ENCODE measurements at regions not wholly inside any gene's neighbourhood (a gene's known extent, or its start where the extent isn't known, plus 50 kb on each side); places are given as distances from the start of the nearest gene placed in this dataset.

GRCh38 chr5:172588380-172588779 lies 52.7 kb upstream of the NEURL1B start:
- H3K4me3 ChIP-seq (ENCODE audit: low read length in 2 of 2): no peak overlapping the region
- no peaks in the 10 kb centered on the region for H3K4me1 ChIP-seq (ENCODE audit: control insufficient read depth in 2 of 2, insufficient read depth in 2 of 2, low read length in 2 of 2)
- WGBS: 97% methylated on average over 7 of the region's 7 CpGs
- no peak for DNase-seq (ENCODE audit: low read depth in 6 of 9, low spot score in 9 of 9)
- no peaks in the 10 kb centered on the region for H3K36me3 ChIP-seq (ENCODE audit: control insufficient read depth in 2 of 2, insufficient read depth in 2 of 2, low read length in 1 of 2)
- H3K27ac ChIP-seq (ENCODE audit: low read depth in 1 of 2, low read length in 1 of 2): no peak overlapping the region
- H3K27me3 ChIP-seq (ENCODE audit: control insufficient read depth in 2 of 2, insufficient read depth in 1 of 2, low read length in 1 of 2): peaks cover 0 to 17% of the 10 kb centered on the region in 2 donors
- H3K9me3 ChIP-seq (ENCODE audit: control insufficient read depth in 2 of 2, insufficient read depth in 1 of 2, low read length in 1 of 2): peaks cover 0 to 2% of the 10 kb centered on the region in 2 donors

GRCh38 chr5:172587061-172587405 lies 54.0 kb upstream of the NEURL1B start:
- Histone ChIP-seq H3K27ac (ENCODE audit: low read depth in 1 of 2, low read length in 1 of 2) (no peak overlapping the region), H3K9me3 (ENCODE audit: control insufficient read depth in 2 of 2, insufficient read depth in 1 of 2, low read length in 1 of 2) (peaks cover 0 to 2% of the 10 kb centered on the region in 2 donors), H3K36me3 (ENCODE audit: control insufficient read depth in 2 of 2, insufficient read depth in 2 of 2, low read length in 1 of 2) (no peaks in the 10 kb centered on the region), H3K4me1 (ENCODE audit: control insufficient read depth in 2 of 2, insufficient read depth in 2 of 2, low read length in 2 of 2) (no peaks in the 10 kb centered on the region), H3K27me3 (ENCODE audit: control insufficient read depth in 2 of 2, insufficient read depth in 1 of 2, low read length in 1 of 2) (peaks cover 0 to 17% of the 10 kb centered on the region in 2 donors), H3K4me3 (ENCODE audit: low read length in 2 of 2) (no peak overlapping the region)
- WGBS: 90% methylated on average over 8 of the region's 8 CpGs
- DNase-seq (ENCODE audit: low read depth in 6 of 9, low spot score in 9 of 9): no peak

- Histone ChIP-seq H3K27me3 (ENCODE audit: control insufficient read depth in 2 of 2, insufficient read depth in 1 of 2, low read length in 1 of 2) (peaks cover 0 to 17% of the 10 kb centered on the region in 2 donors), H3K36me3 (ENCODE audit: control insufficient read depth in 2 of 2, insufficient read depth in 2 of 2, low read length in 1 of 2) (no peaks in the 10 kb centered on the region), H3K4me3 (ENCODE audit: low read length in 2 of 2) (no peak overlapping the region), H3K9me3 (ENCODE audit: control insufficient read depth in 2 of 2, insufficient read depth in 1 of 2, low read length in 1 of 2) (peaks cover 0 to 2% of the 10 kb centered on the region in 2 donors), H3K27ac (ENCODE audit: low read depth in 1 of 2, low read length in 1 of 2) (no peak overlapping the region), H3K4me1 (ENCODE audit: control insufficient read depth in 2 of 2, insufficient read depth in 2 of 2, low read length in 2 of 2) (no peaks in the 10 kb centered on the region)
- WGBS: 86% methylated on average over 22 of the region's 22 CpGs
- DNase-seq (ENCODE audit: low read depth in 6 of 9, low spot score in 9 of 9): no peak
Observed at GRCh38 chr5:172586125-172587060, 54.7 kb upstream of the NEURL1B start.

GRCh38 chr5:172585114-172585513 lies 55.9 kb upstream of the NEURL1B start:
- Histone ChIP-seq H3K9me3 (ENCODE audit: control insufficient read depth in 2 of 2, insufficient read depth in 1 of 2, low read length in 1 of 2) (peaks cover 0 to 2% of the 10 kb centered on the region in 2 donors), H3K36me3 (ENCODE audit: control insufficient read depth in 2 of 2, insufficient read depth in 2 of 2, low read length in 1 of 2) (no peaks in the 10 kb centered on the region), H3K27me3 (ENCODE audit: control insufficient read depth in 2 of 2, insufficient read depth in 1 of 2, low read length in 1 of 2) (peaks cover 0 to 17% of the 10 kb centered on the region in 2 donors), H3K4me3 (ENCODE audit: low read length in 2 of 2) (no peak overlapping the region), H3K4me1 (ENCODE audit: control insufficient read depth in 2 of 2, insufficient read depth in 2 of 2, low read length in 2 of 2) (no peaks in the 10 kb centered on the region), H3K27ac (ENCODE audit: low read depth in 1 of 2, low read length in 1 of 2) (no peak overlapping the region)
- DNase-seq (ENCODE audit: low read depth in 6 of 9, low spot score in 9 of 9): no peak
- WGBS: 95% methylated on average over 5 of the region's 5 CpGs

- WGBS: 84% methylated on average over 8 of the region's 8 CpGs
- peaks cover 0 to 2% of the 10 kb centered on the region in 2 donors for H3K9me3 ChIP-seq (ENCODE audit: control insufficient read depth in 2 of 2, insufficient read depth in 1 of 2, low read length in 1 of 2)
- H3K27me3 ChIP-seq (ENCODE audit: control insufficient read depth in 2 of 2, insufficient read depth in 1 of 2, low read length in 1 of 2): peaks cover 0 to 17% of the 10 kb centered on the region in 2 donors
- no peaks in the 10 kb centered on the region for H3K36me3 ChIP-seq (ENCODE audit: control insufficient read depth in 2 of 2, insufficient read depth in 2 of 2, low read length in 1 of 2)
- H3K4me3 ChIP-seq (ENCODE audit: low read length in 2 of 2): no peak overlapping the region
- DNase-seq (ENCODE audit: low read depth in 6 of 9, low spot score in 9 of 9): no peak
- H3K27ac ChIP-seq (ENCODE audit: low read depth in 1 of 2, low read length in 1 of 2): no peak overlapping the region
- no peaks in the 10 kb centered on the region for H3K4me1 ChIP-seq (ENCODE audit: control insufficient read depth in 2 of 2, insufficient read depth in 2 of 2, low read length in 2 of 2)
Observed at GRCh38 chr5:172584638-172585037, 56.4 kb upstream of the NEURL1B start.

GRCh38 chr5:172583931-172584511 lies 57.0 kb upstream of the NEURL1B start:
- no peak for DNase-seq (ENCODE audit: low read depth in 6 of 9, low spot score in 9 of 9)

GRCh38 chr5:172582940-172583339 lies 58.1 kb upstream of the NEURL1B start:
- H3K4me1 ChIP-seq (ENCODE audit: control insufficient read depth in 2 of 2, insufficient read depth in 2 of 2, low read length in 2 of 2): no peaks in the 10 kb centered on the region
- WGBS: 93% methylated on average over 6 of the region's 6 CpGs
- H3K27me3 ChIP-seq (ENCODE audit: control insufficient read depth in 2 of 2, insufficient read depth in 1 of 2, low read length in 1 of 2): peaks cover 0 to 17% of the 10 kb centered on the region in 2 donors
- H3K4me3 ChIP-seq (ENCODE audit: low read length in 2 of 2): no peak overlapping the region
- DNase-seq (ENCODE audit: low read depth in 6 of 9, low spot score in 9 of 9): no peak
- H3K36me3 ChIP-seq (ENCODE audit: control insufficient read depth in 2 of 2, insufficient read depth in 2 of 2, low read length in 1 of 2): no peaks in the 10 kb centered on the region
- peaks cover 0 to 2% of the 10 kb centered on the region in 2 donors for H3K9me3 ChIP-seq (ENCODE audit: control insufficient read depth in 2 of 2, insufficient read depth in 1 of 2, low read length in 1 of 2)
- H3K27ac ChIP-seq (ENCODE audit: low read depth in 1 of 2, low read length in 1 of 2): no peak overlapping the region

More at GRCh38 chr5:172583931-172584511, 57.0 kb upstream of the NEURL1B start:
- WGBS: 77% methylated on average over 7 of the region's 7 CpGs
- Histone ChIP-seq H3K9me3 (ENCODE audit: control insufficient read depth in 2 of 2, insufficient read depth in 1 of 2, low read length in 1 of 2) (peaks cover 0 to 2% of the 10 kb centered on the region in 2 donors), H3K4me1 (ENCODE audit: control insufficient read depth in 2 of 2, insufficient read depth in 2 of 2, low read length in 2 of 2) (no peaks in the 10 kb centered on the region), H3K36me3 (ENCODE audit: control insufficient read depth in 2 of 2, insufficient read depth in 2 of 2, low read length in 1 of 2) (no peaks in the 10 kb centered on the region), H3K27ac (ENCODE audit: low read depth in 1 of 2, low read length in 1 of 2) (no peak overlapping the region), H3K27me3 (ENCODE audit: control insufficient read depth in 2 of 2, insufficient read depth in 1 of 2, low read length in 1 of 2) (peaks cover 0 to 17% of the 10 kb centered on the region in 2 donors), H3K4me3 (ENCODE audit: low read length in 2 of 2) (no peak overlapping the region)

GRCh38 chr5:172581315-172581714 lies 59.7 kb upstream of the NEURL1B start:
- no peaks in the 10 kb centered on the region for H3K36me3 ChIP-seq (ENCODE audit: control insufficient read depth in 2 of 2, insufficient read depth in 2 of 2, low read length in 1 of 2)
- DNase-seq (ENCODE audit: low read depth in 6 of 9, low spot score in 9 of 9): no peak
- no peak overlapping the region for H3K4me3 ChIP-seq (ENCODE audit: low read length in 2 of 2)
- H3K27me3 ChIP-seq (ENCODE audit: control insufficient read depth in 2 of 2, insufficient read depth in 1 of 2, low read length in 1 of 2): peaks cover 0 to 10% of the 10 kb centered on the region in 2 donors
- H3K9me3 ChIP-seq (ENCODE audit: control insufficient read depth in 2 of 2, insufficient read depth in 1 of 2, low read length in 1 of 2): peaks cover 0 to 2% of the 10 kb centered on the region in 2 donors
- H3K27ac ChIP-seq (ENCODE audit: low read depth in 1 of 2, low read length in 1 of 2): no peak overlapping the region
- H3K4me1 ChIP-seq (ENCODE audit: control insufficient read depth in 2 of 2, insufficient read depth in 2 of 2, low read length in 2 of 2): no peaks in the 10 kb centered on the region
- 50% methylated on average over 4 of the region's 4 CpGs for WGBS

GRCh38 chr5:172579403-172579990 lies 61.6 kb upstream of the NEURL1B start:
- Histone ChIP-seq H3K36me3 (ENCODE audit: control insufficient read depth in 2 of 2, insufficient read depth in 2 of 2, low read length in 1 of 2) (no peaks in the 10 kb centered on the region), H3K4me3 (ENCODE audit: low read length in 2 of 2) (no peak overlapping the region), H3K27me3 (ENCODE audit: control insufficient read depth in 2 of 2, insufficient read depth in 1 of 2, low read length in 1 of 2) (peaks cover 0 to 4% of the 10 kb centered on the region in 2 donors), H3K27ac (ENCODE audit: low read depth in 1 of 2, low read length in 1 of 2) (no peak overlapping the region), H3K9me3 (ENCODE audit: control insufficient read depth in 2 of 2, insufficient read depth in 1 of 2, low read length in 1 of 2) (peaks cover 0 to 2% of the 10 kb centered on the region in 2 donors), H3K4me1 (ENCODE audit: control insufficient read depth in 2 of 2, insufficient read depth in 2 of 2, low read length in 2 of 2) (no peaks in the 10 kb centered on the region)
- WGBS: 95% methylated on average over 5 of the region's 5 CpGs
- no peak for DNase-seq (ENCODE audit: low read depth in 6 of 9, low spot score in 9 of 9)
